H9 (cell line): ENCODE measurements at regions not wholly inside any gene's neighbourhood (a gene's known extent, or its start where the extent isn't known, plus 50 kb on each side); places are given as distances from the start of the nearest gene placed in this dataset.

Experiments used
- DNase-seq: peaks from one replicate; pipeline ENCODE4 v3.0.0-alpha.2; 2017
- H2AFZ ChIP-seq: one replicate; pipeline ENCODE4 v1.6.1; 2013; ENCODE audit warnings: mild to moderate bottlenecking, low read length, control low read depth, moderate library complexity
- H2AK5ac ChIP-seq: 2 replicates; pipeline ENCODE4 v1.6.1; 2013; ENCODE audit warnings: low read length, control low read depth, mixed read lengths; ENCODE audit not compliant: insufficient read length
- H2BK120ac ChIP-seq: one replicate; pipeline ENCODE4 v1.6.1; 2013; ENCODE audit warnings: low read depth, mild to moderate bottlenecking, low read length, control low read depth, inconsistent platforms; ENCODE audit not compliant: poor library complexity, severe bottlenecking
- H2BK12ac ChIP-seq: 2 replicates; pipeline ENCODE4 v1.6.1; 2013; ENCODE audit warnings: low read length, control low read depth, mixed read lengths, low read depth; ENCODE audit not compliant: insufficient read length
- H2BK15ac ChIP-seq: 2 replicates; pipeline ENCODE4 v1.6.1; 2013; ENCODE audit warnings: low read depth, low read length, control low read depth
- H2BK20ac ChIP-seq: one replicate; pipeline ENCODE4 v1.6.1; 2013; ENCODE audit warnings: low read depth, mild to moderate bottlenecking, low read length, control low read depth, inconsistent platforms; ENCODE audit not compliant: poor library complexity, severe bottlenecking
- H2BK5ac ChIP-seq: 2 replicates; pipeline ENCODE4 v1.6.1; 2013; ENCODE audit warnings: low read length, control low read depth, mixed read lengths; ENCODE audit not compliant: insufficient read length
- H3K14ac ChIP-seq: 2 replicates; pipeline ENCODE4 v1.6.1; 2013; ENCODE audit warnings: low read length, control low read depth; ENCODE audit not compliant: insufficient read depth
- H3K18ac ChIP-seq: 2 replicates; pipeline ENCODE4 v1.6.1; 2013; ENCODE audit warnings: low read depth, mild to moderate bottlenecking, mixed read lengths, low read length, control low read depth; ENCODE audit not compliant: insufficient read length
- H3K23ac ChIP-seq: 2 replicates; pipeline ENCODE4 v1.6.1; 2013; ENCODE audit warnings: low read length, control low read depth, mixed read lengths, low read depth; ENCODE audit not compliant: insufficient read length
- H3K23me2 ChIP-seq: 2 replicates; pipeline ENCODE4 v1.6.1; 2013; ENCODE audit warnings: low read depth, mild to moderate bottlenecking, mixed read lengths, low read length, control low read depth; ENCODE audit not compliant: insufficient read length, poor library complexity, severe bottlenecking
- H3K27ac ChIP-seq: 2 replicates; pipeline ENCODE4 v1.5.1; 2013; ENCODE audit warnings: low read length, control low read depth, mixed read lengths, low read depth; ENCODE audit not compliant: insufficient read length
- H3K27me3 ChIP-seq: 2 replicates; pipeline ENCODE4 v1.6.1; 2013; ENCODE audit warnings: low read length, control low read depth, inconsistent platforms; ENCODE audit not compliant: insufficient read depth
- H3K4ac ChIP-seq: 2 replicates; pipeline ENCODE4 v1.6.1; 2013; ENCODE audit warnings: low read depth, mild to moderate bottlenecking, control low read depth, inconsistent platforms, low read length, moderate library complexity
- H3K4me1 ChIP-seq: 2 replicates; pipeline ENCODE4 v1.6.1; 2013; ENCODE audit warnings: low read length, control low read depth, inconsistent platforms; ENCODE audit not compliant: insufficient read depth
- H3K4me2 ChIP-seq: 2 replicates; pipeline ENCODE4 v1.6.1; 2013; ENCODE audit warnings: low read length, control low read depth, mixed read lengths; ENCODE audit not compliant: insufficient read length, insufficient read depth
- H3K56ac ChIP-seq: 2 replicates; pipeline ENCODE4 v1.6.1; 2013; ENCODE audit warnings: low read depth, mild to moderate bottlenecking, mixed read lengths, low read length, control low read depth; ENCODE audit not compliant: insufficient read length
- H3K79me1 ChIP-seq: 2 replicates; pipeline ENCODE4 v1.6.1; 2013; ENCODE audit warnings: low read depth, mild to moderate bottlenecking, moderate library complexity, low read length, control low read depth, inconsistent platforms; ENCODE audit not compliant: insufficient read depth, poor library complexity, severe bottlenecking
- H3K79me2 ChIP-seq: 2 replicates; pipeline ENCODE4 v1.6.1; 2013; ENCODE audit warnings: low read length, control low read depth, inconsistent platforms; ENCODE audit not compliant: insufficient read depth
- H3K9ac ChIP-seq: 2 replicates; pipeline ENCODE4 v1.6.1; 2013; ENCODE audit warnings: low read length, control low read depth, mixed read lengths; ENCODE audit not compliant: insufficient read length; ENCODE audit errors: extremely low read depth
- H3K9me3 ChIP-seq: one replicate; pipeline ENCODE4 v1.6.1; 2013; ENCODE audit warnings: low read depth, low read length, inconsistent platforms; ENCODE audit not compliant: control insufficient read depth
- H3T11ph ChIP-seq: one replicate; pipeline ENCODE4 v1.6.1; 2013; ENCODE audit warnings: mild to moderate bottlenecking, low read length, control low read depth, inconsistent platforms
- H4K20me1 ChIP-seq: one replicate; pipeline ENCODE4 v1.6.1; 2013; ENCODE audit not compliant: control insufficient read depth, insufficient read length, insufficient read depth
- H4K5ac ChIP-seq: 2 replicates; pipeline ENCODE4 v1.6.1; 2013; ENCODE audit warnings: low read depth, mild to moderate bottlenecking, mixed read lengths, low read length, control low read depth; ENCODE audit not compliant: insufficient read length
- H4K8ac ChIP-seq: replicated peaks from 2 replicates; pipeline ENCODE4 v1.6.1; 2013; ENCODE audit warnings: low read length, control low read depth, mixed read lengths, low read depth; ENCODE audit not compliant: insufficient read length
- H4K91ac ChIP-seq: 2 replicates; pipeline ENCODE4 v1.6.1; 2013; ENCODE audit warnings: low read depth, mild to moderate bottlenecking, moderate library complexity, mixed read lengths, low read length, control low read depth; ENCODE audit not compliant: insufficient read length
- H3K27ac Mint-ChIP-seq, 3 experiments: 2 replicates in 2 of 3; 3 replicates in 1 of 3; pipeline ENCODE4 v1.8.0; 2020 to 2021; ENCODE audit warnings: mixed read lengths in 3 of 3, mild to moderate bottlenecking in 1 of 3, moderate library complexity in 1 of 3
- H3K27me3 Mint-ChIP-seq: 2 replicates; pipeline ENCODE4 v1.8.0; 2021; ENCODE audit warnings: low read depth, mild to moderate bottlenecking, moderate library complexity, mixed read lengths
- H3K36me3 Mint-ChIP-seq, 3 experiments: 2 replicates in 2 of 3; 3 replicates in 1 of 3; pipeline ENCODE4 v1.8.0; 2020 to 2021; ENCODE audit warnings: low read depth in 3 of 3, mixed read lengths in 3 of 3; ENCODE audit not compliant: insufficient read depth in 1 of 3
- H3K4me1 Mint-ChIP-seq, 2 experiments: 2 replicates each; pipeline ENCODE4 v1.8.0; 2020; ENCODE audit warnings: mixed read lengths in 2 of 2
- H3K4me3 Mint-ChIP-seq, 2 experiments: 2 replicates in 1 of 2; 3 replicates in 1 of 2; pipeline ENCODE4 v1.8.0; 2020 to 2021; ENCODE audit warnings: mild to moderate bottlenecking in 2 of 2, mixed read lengths in 2 of 2, moderate library complexity in 1 of 2
- H3K9me3 Mint-ChIP-seq, 2 experiments: 2 replicates in 1 of 2; 3 replicates in 1 of 2; pipeline ENCODE4 v1.8.0; 2020; ENCODE audit warnings: mild to moderate bottlenecking in 2 of 2, mixed read lengths in 2 of 2, moderate library complexity in 1 of 2
- CTCF ChIP-seq: fragments of 200-600 bp; sonication (generic); conservative IDR thresholded peaks from 3 replicates; pipeline ENCODE4 v1.8.0; 2021; ENCODE audit warnings: antibody characterized with exemption, mild to moderate bottlenecking
- WGBS: extraction: QIAGEN DNeasy Blood & Tissue Kit; methylation state at CpG from one replicate; pipeline ENCODE4 v1.1.7; 2013; ENCODE audit warnings: missing lambda C conversion rate, low lambda C conversion rate, mixed read lengths; ENCODE audit not compliant: insufficient read length; ENCODE audit errors: extremely low coverage; 5-methylcytosine and 5-hydroxymethylcytosine counted together

GRCh38 chr1:188424176-188424575, 1595.4 kb downstream of the PLA2G4A start:
- H3K27ac Mint-ChIP-seq = no peak overlapping the region
- H2BK12ac ChIP-seq = no peak overlapping the region
- no peaks in the 10 kb centered on the region for H3K27me3 Mint-ChIP-seq
- H3K4me2 ChIP-seq = no peak overlapping the region
- no peak overlapping the region for H3T11ph ChIP-seq
- no peaks in the 10 kb centered on the region for H3K9me3 Mint-ChIP-seq
- no peaks in the 10 kb centered on the region for H3K79me1 ChIP-seq
- H4K91ac ChIP-seq = no peak overlapping the region
- no peak overlapping the region for H3K4ac ChIP-seq
- no peak overlapping the region for H4K8ac ChIP-seq
- H2BK20ac ChIP-seq = no peak overlapping the region
- H2AFZ ChIP-seq = no peak overlapping the region
- H3K56ac ChIP-seq = no peak overlapping the region
- H2BK5ac ChIP-seq = no peak overlapping the region
- no peak overlapping the region for H3K23ac ChIP-seq
- no peaks in the 10 kb centered on the region for H3K23me2 ChIP-seq
- H2BK15ac ChIP-seq = no peak overlapping the region
- no peaks in the 10 kb centered on the region for H3K27me3 ChIP-seq
- H3K9me3 ChIP-seq = no peaks in the 10 kb centered on the region
- no peak overlapping the region for H4K5ac ChIP-seq
- no peak overlapping the region for H3K14ac ChIP-seq
- H2BK120ac ChIP-seq = no peak overlapping the region
- no peak overlapping the region for H3K27ac ChIP-seq
- no peak for DNase-seq
- TF ChIP-seq CTCF = no peak
- no peak overlapping the region for H3K4me3 Mint-ChIP-seq
- no peaks in the 10 kb centered on the region for H3K36me3 Mint-ChIP-seq
- no peaks in the 10 kb centered on the region for H3K79me2 ChIP-seq
- no peaks in the 10 kb centered on the region for H4K20me1 ChIP-seq
- H3K4me1 ChIP-seq = no peaks in the 10 kb centered on the region
- no peak overlapping the region for H3K18ac ChIP-seq
- WGBS = no CpG with 5 or more reads among the region's 1 CpG
- no peak overlapping the region for H3K9ac ChIP-seq
- H3K4me1 Mint-ChIP-seq = no peaks in the 10 kb centered on the region
- no peak overlapping the region for H2AK5ac ChIP-seq
